ENCODE measurements at regions not wholly inside any gene's neighbourhood (a gene's known extent, or its start where the extent isn't known, plus 50 kb on each side); places are given as distances from the start of the nearest gene placed in this dataset.
"Not testable (repeated sequence)": the region's sequence is repeated elsewhere in the genome, so short reads cannot be mapped to it uniquely, and the experiment has no call there.

DNA sequence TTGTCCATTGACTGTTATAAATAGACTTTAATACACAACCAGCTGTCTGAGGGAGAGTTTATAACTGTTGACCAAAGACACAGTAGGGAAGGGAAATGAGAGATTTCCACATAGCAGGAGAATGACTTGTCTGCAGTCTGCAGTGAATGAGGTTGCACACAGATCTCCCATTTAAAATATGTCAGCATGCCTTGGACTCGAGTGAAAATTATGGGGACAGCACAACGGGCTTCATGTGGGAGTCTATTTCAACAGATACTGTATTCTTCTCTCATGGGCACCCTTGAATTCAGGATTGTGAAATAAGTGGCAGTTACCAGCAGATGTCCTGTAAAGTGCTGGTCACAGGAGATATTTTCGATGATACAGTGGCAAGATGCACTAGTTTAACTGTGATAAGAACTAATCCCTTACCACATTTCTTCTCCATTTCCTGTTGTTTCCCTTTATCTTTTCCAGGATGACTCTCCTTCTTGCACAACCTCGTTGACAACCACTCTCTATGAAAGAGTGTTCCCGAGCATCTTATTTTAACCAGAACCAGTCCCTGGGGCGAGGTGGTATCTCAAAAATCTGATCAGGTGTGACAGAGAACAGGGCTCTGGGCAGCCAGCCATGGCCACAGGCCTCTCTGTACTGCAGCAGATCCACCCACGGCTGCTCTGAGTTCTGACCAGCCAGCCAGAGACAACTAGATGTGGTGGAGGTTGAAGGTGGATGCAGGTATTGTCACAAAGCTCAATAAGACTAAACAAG, 51.5 kb upstream of the MAP3K1 start:
- peaks cover 2% of the 10 kb centered on the region for H3K9me3 Mint-ChIP-seq
- no peaks in the 10 kb centered on the region for H3K4me1 Mint-ChIP-seq
- POLR2A ChIA-PET = no interaction called here
- peaks cover 2% of the 10 kb centered on the region for H3K27me3 Mint-ChIP-seq
- H3K27ac Mint-ChIP-seq = no peak overlapping the region
- no peak overlapping the region for H3K4me3 Mint-ChIP-seq
- no peak for DNase-seq
- H3K36me3 Mint-ChIP-seq (ENCODE audit: low read depth) = no peaks in the 10 kb centered on the region
- CTCF ChIA-PET = no interaction called here

DNA sequence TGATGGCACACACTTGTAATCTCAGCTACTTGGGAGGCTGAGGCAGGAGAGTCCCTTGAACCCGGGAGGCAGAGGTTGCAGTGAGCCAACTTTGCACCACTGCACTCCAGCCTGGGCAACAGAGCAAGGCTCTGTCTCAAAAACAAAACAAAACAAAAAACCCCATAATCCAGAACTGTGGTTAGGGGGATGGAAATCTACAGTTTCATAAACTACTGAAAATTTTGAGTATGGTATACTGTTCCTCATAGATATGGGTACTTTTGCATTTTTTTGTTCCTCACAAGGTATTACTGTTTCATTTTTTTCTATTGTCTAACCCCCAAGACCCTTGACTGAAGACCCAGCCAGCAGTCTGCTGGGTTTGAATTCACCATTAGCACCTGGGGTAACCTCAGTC, 52.2 kb upstream of the MAP3K1 start:
- Mint-ChIP-seq H3K9me3 (peaks cover 2% of the 10 kb centered on the region), H3K27ac (no peak overlapping the region), H3K4me3 (no peak overlapping the region), H3K27me3 (peaks cover 2% of the 10 kb centered on the region), H3K4me1 (no peaks in the 10 kb centered on the region), H3K36me3 (ENCODE audit: low read depth) (no peaks in the 10 kb centered on the region)
- DNase-seq = no peak
- CTCF ChIA-PET = no interaction called here
- POLR2A ChIA-PET = no interaction called here

DNA sequence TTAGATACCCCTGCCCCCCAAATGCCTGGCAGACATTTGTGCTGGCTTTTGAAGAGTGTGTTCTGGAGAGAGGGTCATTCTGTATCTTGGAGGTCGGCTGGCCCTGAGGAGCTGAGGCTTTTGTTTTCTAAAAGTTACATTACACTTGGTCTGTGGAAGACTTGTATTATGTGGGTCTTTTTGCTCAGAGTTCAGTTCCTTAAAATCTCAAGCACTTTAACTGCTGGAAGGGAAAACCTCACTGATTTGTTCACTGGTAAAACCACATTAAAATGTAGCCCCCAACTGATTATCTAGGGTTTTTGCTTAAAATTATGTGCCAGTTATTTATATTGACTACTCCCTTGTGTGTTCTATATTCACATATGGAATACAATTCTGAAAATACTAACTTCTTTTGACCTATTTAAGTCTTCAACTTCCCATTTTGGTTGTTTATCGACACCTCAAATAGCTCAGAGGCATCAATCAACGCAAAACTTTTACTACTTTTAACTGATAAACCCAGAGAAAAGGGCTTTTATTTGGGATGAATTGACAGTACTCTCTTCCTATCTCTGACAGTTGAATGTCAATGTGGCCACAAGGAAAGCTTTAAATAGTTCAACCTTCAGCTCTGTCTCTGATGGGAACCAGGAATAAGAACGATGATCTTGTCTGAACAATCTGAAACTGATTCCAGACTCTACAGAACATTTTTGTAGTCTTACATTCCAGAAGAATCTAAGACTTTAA, 54.0 kb upstream of the MAP3K1 start:
- H3K4me1 Mint-ChIP-seq = no peaks in the 10 kb centered on the region
- CTCF ChIA-PET = no interaction called here
- H3K27ac Mint-ChIP-seq = no peak overlapping the region
- no peaks in the 10 kb centered on the region for H3K36me3 Mint-ChIP-seq (ENCODE audit: low read depth)
- H3K4me3 Mint-ChIP-seq = no peak overlapping the region
- no peak for DNase-seq
- POLR2A ChIA-PET = no interaction called here
- H3K27me3 Mint-ChIP-seq = peaks cover 2% of the 10 kb centered on the region
- H3K9me3 Mint-ChIP-seq = peaks cover under 1% of the 10 kb centered on the region

DNA sequence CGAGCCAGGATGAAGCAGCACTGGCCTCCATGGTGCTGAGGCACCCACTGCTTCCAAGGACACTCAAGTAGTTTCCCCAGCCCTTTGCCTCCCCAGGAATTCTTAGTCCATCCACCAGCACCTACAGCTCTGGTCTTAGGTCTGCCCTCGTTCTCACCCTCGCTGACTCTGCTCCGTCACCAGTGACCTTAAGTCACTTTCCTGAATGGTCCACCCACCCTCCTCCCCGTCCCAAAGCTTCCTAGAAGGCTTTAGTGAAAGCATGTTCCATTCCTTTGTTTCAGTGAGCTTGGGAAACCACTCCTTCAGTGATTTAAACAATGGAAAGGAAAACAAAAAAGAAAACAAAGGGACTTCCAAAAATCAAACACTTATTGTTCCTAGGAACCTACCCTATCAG, 54.6 kb upstream of the MAP3K1 start:
- Mint-ChIP-seq H3K36me3 (ENCODE audit: low read depth) (no peaks in the 10 kb centered on the region), H3K9me3 (no peaks in the 10 kb centered on the region), H3K27me3 (peaks cover 2% of the 10 kb centered on the region), H3K4me3 (no peak overlapping the region), H3K4me1 (no peaks in the 10 kb centered on the region), H3K27ac (no peak overlapping the region)
- DNase-seq = no peak
- ChIA-PET CTCF (no interaction called here), POLR2A (no interaction called here)

DNA sequence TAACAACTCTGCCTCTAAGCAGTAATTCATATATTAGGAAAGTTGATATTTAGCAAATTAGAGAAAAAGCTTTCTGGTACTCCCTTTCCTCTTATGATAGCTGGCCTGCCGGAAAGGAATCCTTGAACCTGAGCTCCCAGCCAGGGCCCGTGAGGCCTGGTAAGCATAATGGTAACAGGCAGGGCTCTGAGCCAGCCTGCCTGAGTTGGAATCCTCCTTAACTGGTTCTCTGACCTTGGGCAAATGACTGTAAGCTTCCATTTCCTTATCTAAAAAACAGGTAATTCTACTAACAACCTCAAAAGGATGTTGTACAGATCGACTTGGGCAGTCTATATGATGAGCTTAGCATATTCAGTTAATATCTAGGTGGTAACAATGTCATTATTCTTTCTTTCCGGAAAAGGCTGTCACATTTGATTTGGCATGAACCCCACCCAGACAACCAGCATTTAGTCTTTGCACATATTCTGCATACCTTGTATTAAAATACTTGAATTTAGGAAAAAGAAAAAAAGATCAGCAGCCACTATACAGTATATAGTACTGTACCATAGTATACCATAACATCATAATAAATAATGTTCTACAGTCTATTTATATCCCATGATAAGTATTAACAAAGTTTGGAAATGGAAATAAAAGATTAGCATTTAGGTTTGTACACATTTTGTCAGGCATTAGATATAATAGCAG, 55.7 kb upstream of the MAP3K1 start:
- ChIA-PET CTCF (no interaction called here), POLR2A (no interaction called here)
- DNase-seq = no peak
- H3K36me3 Mint-ChIP-seq (ENCODE audit: low read depth) = no peaks in the 10 kb centered on the region
- no peaks in the 10 kb centered on the region for H3K4me1 Mint-ChIP-seq
- H3K27ac Mint-ChIP-seq = no peak overlapping the region
- no peaks in the 10 kb centered on the region for H3K9me3 Mint-ChIP-seq
- no peak overlapping the region for H3K4me3 Mint-ChIP-seq
- peaks cover 2% of the 10 kb centered on the region for H3K27me3 Mint-ChIP-seq

DNA sequence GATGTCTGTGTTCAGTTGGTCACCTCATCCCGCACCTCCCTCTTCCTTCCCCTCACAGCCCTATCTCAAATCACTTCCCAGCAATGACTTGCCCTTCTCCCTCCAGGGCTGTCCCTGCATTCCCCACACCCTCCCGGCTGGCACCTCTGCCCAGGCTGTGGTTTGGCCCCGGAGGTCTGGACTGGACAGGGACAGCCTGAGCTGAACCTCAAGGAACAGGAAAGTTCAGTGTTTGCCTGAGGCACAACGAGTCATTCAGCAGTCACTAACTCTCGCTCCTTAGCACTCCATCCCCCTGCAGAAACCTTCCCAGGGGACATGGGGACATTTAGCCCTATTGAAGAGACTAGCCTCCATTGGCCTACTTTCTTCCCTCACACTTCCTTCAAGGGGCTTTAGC, 58.3 kb upstream of the MAP3K1 start:
- ChIA-PET CTCF (no interaction called here), POLR2A (no interaction called here)
- no peaks in the 10 kb centered on the region for H3K27me3 Mint-ChIP-seq
- no peaks in the 10 kb centered on the region for H3K36me3 Mint-ChIP-seq (ENCODE audit: low read depth)
- H3K4me1 Mint-ChIP-seq = no peaks in the 10 kb centered on the region
- no peak overlapping the region for H3K4me3 Mint-ChIP-seq
- DNase-seq = no peak
- no peaks in the 10 kb centered on the region for H3K9me3 Mint-ChIP-seq
- no peak overlapping the region for H3K27ac Mint-ChIP-seq

DNA sequence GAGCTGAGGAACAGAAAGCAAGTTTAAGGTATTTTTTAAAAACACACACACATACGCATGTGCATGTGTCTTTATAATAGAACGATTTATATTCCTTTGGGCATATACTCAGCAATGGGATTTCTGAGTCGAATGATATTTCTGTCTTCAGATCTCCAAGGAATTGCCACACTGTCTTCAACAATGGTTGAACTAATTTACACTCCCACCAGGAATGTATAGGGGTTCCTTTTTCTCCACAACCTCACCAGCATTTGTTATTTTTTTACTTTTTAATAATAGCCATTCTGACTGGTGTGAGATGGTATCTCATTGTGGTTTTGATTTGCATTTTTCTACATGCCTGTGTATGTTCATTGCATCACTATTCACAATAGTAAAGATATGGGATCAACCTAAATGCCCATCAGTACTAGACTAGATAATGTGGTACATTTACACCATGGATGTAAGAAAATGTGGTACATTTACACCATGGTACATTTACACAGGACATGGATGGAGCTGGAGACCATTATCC, 60.3 kb upstream of the MAP3K1 start:
- peaks cover 3% of the 10 kb centered on the region for H3K9me3 Mint-ChIP-seq

DNA sequence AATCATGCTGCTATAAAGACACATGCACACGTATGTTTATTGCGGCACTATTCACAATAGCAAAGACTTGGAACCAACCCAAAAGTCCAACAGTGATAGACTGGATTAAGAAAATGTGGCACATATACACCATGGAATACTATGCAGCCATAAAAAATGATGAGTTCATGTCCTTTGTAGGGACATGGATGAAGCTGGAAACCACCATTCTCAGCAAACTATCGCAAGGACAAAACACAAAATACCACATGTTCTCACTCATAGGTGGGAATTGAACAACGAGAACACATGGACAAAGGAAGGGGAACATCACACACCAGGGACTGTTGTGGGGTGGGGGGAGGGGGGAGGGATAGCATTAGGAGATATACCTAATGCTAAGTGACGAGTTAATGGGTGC, 61.8 kb upstream of the MAP3K1 start:
- DNase-seq; H3K27me3 Mint-ChIP-seq; H3K9me3 Mint-ChIP-seq; H3K4me1 Mint-ChIP-seq; H3K27ac Mint-ChIP-seq; H3K36me3 Mint-ChIP-seq (ENCODE audit: low read depth); CTCF ChIA-PET; POLR2A ChIA-PET; H3K4me3 Mint-ChIP-seq: not testable (repeated sequence)

More for the DNA sequence above, 60.3 kb upstream of the MAP3K1 start:
- H3K4me3 Mint-ChIP-seq = no peak overlapping the region
- ChIA-PET CTCF (no interaction called here), POLR2A (no interaction called here)
- H3K36me3 Mint-ChIP-seq (ENCODE audit: low read depth) = no peaks in the 10 kb centered on the region
- DNase-seq = no peak
- no peaks in the 10 kb centered on the region for H3K27me3 Mint-ChIP-seq
- no peaks in the 10 kb centered on the region for H3K4me1 Mint-ChIP-seq
- no peak overlapping the region for H3K27ac Mint-ChIP-seq

DNA sequence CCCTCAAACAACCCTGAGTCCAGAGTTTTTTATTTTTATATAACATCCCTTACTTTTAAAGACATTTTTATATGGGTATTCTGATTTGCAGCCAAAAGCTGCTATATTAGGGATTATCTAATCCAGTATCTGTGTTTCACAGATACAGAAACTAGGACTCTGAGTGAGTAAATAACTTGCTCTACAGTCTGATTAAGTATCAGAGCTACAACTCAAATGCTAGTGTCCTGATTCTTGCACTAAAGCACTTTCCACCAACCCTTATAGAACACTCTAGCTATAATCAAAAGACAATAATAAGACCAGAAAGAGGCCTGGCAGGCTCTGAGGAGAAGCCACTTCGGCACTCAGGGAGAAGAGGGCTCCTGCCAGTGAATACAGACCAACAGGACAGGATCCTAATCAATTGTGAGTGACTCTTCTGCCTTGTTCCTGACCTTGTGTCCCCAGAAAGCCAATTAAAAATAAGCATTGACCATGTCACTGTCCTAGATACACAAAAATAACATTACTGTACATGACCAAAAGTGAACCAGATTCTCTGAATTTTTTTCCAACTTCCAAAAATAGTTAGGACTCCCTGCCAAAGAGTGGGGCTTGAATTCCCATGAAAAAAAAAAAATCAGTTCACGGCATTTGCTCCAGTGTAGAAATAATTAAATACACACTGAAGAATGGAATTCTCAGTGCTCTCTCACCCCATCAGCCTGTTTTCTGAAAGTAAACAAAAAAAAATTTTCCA, 63.6 kb upstream of the MAP3K1 start:
- Mint-ChIP-seq H3K9me3 (peaks cover 4% of the 10 kb centered on the region), H3K27ac (no peak overlapping the region), H3K4me1 (no peaks in the 10 kb centered on the region), H3K36me3 (ENCODE audit: low read depth) (no peaks in the 10 kb centered on the region), H3K4me3 (no peak overlapping the region), H3K27me3 (peaks cover 2% of the 10 kb centered on the region)
- CTCF ChIA-PET = no interaction called here
- POLR2A ChIA-PET = no interaction called here
- DNase-seq = no peak

DNA sequence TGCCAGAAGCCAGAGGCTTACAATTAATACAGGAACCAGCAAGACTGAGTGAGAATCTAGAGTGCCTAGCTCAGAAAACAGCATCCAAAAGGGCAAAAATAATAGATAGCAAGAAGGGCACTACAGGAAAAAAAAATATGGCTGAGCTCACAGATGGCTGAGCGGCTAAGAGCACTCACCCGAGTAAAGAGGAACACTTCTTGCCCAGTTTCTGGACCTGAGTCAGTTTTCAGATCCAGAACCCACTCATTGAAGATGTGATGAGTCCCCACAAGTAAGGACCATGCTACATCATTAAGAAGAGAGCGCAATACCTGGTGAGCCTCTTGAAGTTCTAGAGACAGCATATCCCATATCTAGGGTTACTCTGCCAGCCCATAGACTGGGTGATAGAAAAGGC, 65.5 kb upstream of the MAP3K1 start:
- Mint-ChIP-seq H3K9me3 (peaks cover 7% of the 10 kb centered on the region), H3K27ac (no peak overlapping the region), H3K4me1 (no peaks in the 10 kb centered on the region), H3K27me3 (peaks cover 2% of the 10 kb centered on the region), H3K36me3 (ENCODE audit: low read depth) (no peaks in the 10 kb centered on the region), H3K4me3 (no peak overlapping the region)
- CTCF ChIA-PET = no interaction called here
- no peak for DNase-seq
- POLR2A ChIA-PET = interaction anchor here (1.0 kb wide), 1 partner anchor 14 kb away, joined by 3 read pairs; no protein-coding TSS in a partner anchor

DNA sequence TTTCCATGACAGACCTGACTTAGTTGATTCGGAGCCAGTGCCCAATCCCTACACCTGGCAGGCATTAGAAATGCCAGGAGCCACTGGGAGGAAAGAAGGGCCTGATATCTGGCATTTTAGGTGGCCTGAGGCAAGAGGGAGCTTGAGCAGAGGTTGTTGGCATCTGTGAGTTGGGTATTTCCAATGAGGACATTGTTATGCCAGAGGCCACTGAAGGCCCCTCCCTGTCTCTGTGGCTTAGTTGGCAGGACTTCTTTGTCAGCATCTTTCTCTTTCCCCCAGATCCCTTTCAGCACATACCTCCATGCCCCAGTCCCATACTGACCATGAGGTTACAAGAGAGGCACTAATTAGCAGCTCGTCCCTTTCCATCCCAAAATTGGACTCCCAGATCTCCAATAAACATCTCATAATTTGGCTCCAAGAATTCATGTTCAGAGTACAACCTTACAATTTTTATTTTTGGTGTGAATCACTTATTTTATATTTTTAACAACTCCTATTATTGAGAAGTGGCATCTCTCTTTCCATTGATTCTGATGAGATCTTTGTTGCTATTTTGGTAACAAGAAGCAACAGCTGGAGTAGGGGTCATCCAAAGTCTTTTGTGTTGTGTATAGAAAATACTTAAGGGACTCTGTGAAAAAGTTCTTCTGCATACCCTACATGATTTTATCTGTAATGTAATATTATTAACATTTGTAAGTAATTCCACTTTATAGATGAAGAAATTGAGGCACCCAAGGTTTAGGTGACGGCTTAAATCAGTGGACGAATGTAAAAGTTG, 68.6 kb upstream of the MAP3K1 start:
- H3K27me3 Mint-ChIP-seq = peaks cover 4% of the 10 kb centered on the region
- H3K27ac Mint-ChIP-seq = no peak overlapping the region
- no peak for DNase-seq
- no peak overlapping the region for H3K4me3 Mint-ChIP-seq
- H3K4me1 Mint-ChIP-seq = no peaks in the 10 kb centered on the region
- H3K36me3 Mint-ChIP-seq (ENCODE audit: low read depth) = no peaks in the 10 kb centered on the region
- ChIA-PET POLR2A (no interaction called here), CTCF (no interaction called here)
- H3K9me3 Mint-ChIP-seq = peaks cover 7% of the 10 kb centered on the region

DNA sequence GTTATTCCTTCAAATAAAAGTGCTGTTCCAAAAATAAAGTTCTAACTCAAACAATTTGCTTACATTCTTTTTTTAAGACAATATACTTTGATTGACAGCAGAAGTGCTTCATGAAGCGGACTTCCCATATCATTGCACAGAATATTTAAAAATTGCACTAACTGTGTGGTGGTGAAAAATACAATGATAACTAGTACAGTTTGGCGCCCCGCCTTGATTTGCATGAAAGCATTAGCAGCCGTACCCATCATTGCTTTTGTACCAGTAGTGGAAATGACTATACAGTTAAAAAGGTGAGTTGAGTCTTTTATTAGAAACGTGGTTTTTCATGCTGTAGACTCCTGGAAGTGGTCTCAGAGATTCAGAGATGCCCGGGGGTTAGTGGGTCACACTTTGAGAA, 69.5 kb upstream of the MAP3K1 start:
- Mint-ChIP-seq H3K27ac (no peak overlapping the region), H3K4me3 (no peak overlapping the region), H3K36me3 (ENCODE audit: low read depth) (no peaks in the 10 kb centered on the region), H3K9me3 (peaks cover 5% of the 10 kb centered on the region), H3K4me1 (no peaks in the 10 kb centered on the region), H3K27me3 (peaks cover 4% of the 10 kb centered on the region)
- ChIA-PET CTCF (no interaction called here), POLR2A (no interaction called here)
- no peak for DNase-seq

DNA sequence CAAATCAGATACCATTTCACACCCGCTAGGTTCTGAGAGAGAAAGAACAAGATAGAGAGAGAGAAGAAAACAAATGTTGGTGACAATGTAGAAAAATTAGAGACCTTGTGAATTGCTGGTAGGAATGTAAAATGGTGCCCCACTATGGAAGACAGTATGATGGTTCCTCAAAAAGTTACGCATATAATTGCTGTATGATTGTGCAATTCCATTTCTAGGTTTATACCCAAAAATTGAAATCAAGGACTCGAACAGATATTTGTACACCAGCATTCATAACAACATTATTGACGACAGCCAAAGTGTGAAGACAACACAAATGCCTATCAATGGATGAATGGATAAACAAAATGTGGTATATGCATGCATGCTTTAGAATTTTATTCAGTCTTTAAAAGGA, 74.5 kb upstream of the MAP3K1 start:
- Mint-ChIP-seq H3K27me3 (peaks cover 2% of the 10 kb centered on the region), H3K4me3 (no peak overlapping the region), H3K36me3 (ENCODE audit: low read depth) (peaks cover 9% of the 10 kb centered on the region), H3K9me3 (peaks cover 7% of the 10 kb centered on the region), H3K27ac (no peak overlapping the region), H3K4me1 (peaks cover 24% of the 10 kb centered on the region)
- POLR2A ChIA-PET = no interaction called here
- no peak for DNase-seq
- CTCF ChIA-PET = no interaction called here
